ENCODE measurements at regions not wholly inside any gene's neighbourhood (a gene's known extent, or its start where the extent isn't known, plus 50 kb on each side); places are given as distances from the start of the nearest gene placed in this dataset.
"Not testable (repeated sequence)": the region's sequence is repeated elsewhere in the genome, so short reads cannot be mapped to it uniquely, and the experiment has no call there.

- no peak for DNase-seq (ENCODE audit: low read depth, low spot score)
Observed at GRCh38 chr14:43172899-43173548, 1334.1 kb downstream of the FSCB start.

GRCh38 chr14:43169722-43170121 lies 1337.4 kb downstream of the FSCB start:
- DNase-seq (ENCODE audit: low read depth, low spot score) = no peak

GRCh38 chr14:43168371-43168925 lies 1338.6 kb downstream of the FSCB start:
- no peak for DNase-seq (ENCODE audit: low read depth, low spot score)

- DNase-seq (ENCODE audit: low read depth, low spot score) = no peak
Observed at GRCh38 chr14:43166163-43166562, 1340.9 kb downstream of the FSCB start.

GRCh38 chr14:43165651-43166050 lies 1341.4 kb downstream of the FSCB start:
- DNase-seq (ENCODE audit: low read depth, low spot score) = no peak

- DNase-seq (ENCODE audit: low read depth, low spot score) = no peak
Observed at GRCh38 chr14:43161477-43161876, 1345.6 kb downstream of the FSCB start.

- no peak for DNase-seq (ENCODE audit: low read depth, low spot score)
Observed at GRCh38 chr14:43157661-43158060, 1349.4 kb downstream of the FSCB start.

- no peak for DNase-seq (ENCODE audit: low read depth, low spot score)
Observed at GRCh38 chr14:43155924-43156323, 1351.2 kb downstream of the FSCB start.

GRCh38 chr14:43155258-43155657 lies 1351.8 kb downstream of the FSCB start:
- no peak for DNase-seq (ENCODE audit: low read depth, low spot score)

GRCh38 chr14:43147485-43147884 lies 1359.6 kb downstream of the FSCB start:
- DNase-seq (ENCODE audit: low read depth, low spot score) = no peak

GRCh38 chr14:43145361-43145760 lies 1361.7 kb downstream of the FSCB start:
- DNase-seq (ENCODE audit: low read depth, low spot score) = no peak

GRCh38 chr14:43143106-43143505 lies 1364.0 kb downstream of the FSCB start:
- no peak for DNase-seq (ENCODE audit: low read depth, low spot score)

- no peak for DNase-seq (ENCODE audit: low read depth, low spot score)
Observed at GRCh38 chr14:43141636-43142191, 1365.4 kb downstream of the FSCB start.

- no peak for DNase-seq (ENCODE audit: low read depth, low spot score)
Observed at GRCh38 chr14:43140453-43140852, 1366.6 kb downstream of the FSCB start.

GRCh38 chr14:43135877-43136411 lies 1371.1 kb downstream of the FSCB start:
- no peak for DNase-seq (ENCODE audit: low read depth, low spot score)

- DNase-seq (ENCODE audit: low read depth, low spot score) = no peak
Observed at GRCh38 chr14:43132441-43132840, 1374.6 kb downstream of the FSCB start.

- DNase-seq (ENCODE audit: low read depth, low spot score) = not testable (repeated sequence)
Observed at GRCh38 chr14:43128429-43128828, 1378.7 kb downstream of the FSCB start.

GRCh38 chr14:43127874-43128273 lies 1379.2 kb downstream of the FSCB start:
- not testable (repeated sequence) for DNase-seq (ENCODE audit: low read depth, low spot score)

GRCh38 chr14:43123544-43123943 lies 1383.5 kb downstream of the FSCB start:
- no peak for DNase-seq (ENCODE audit: low read depth, low spot score)

GRCh38 chr14:43119672-43120071 lies 1387.4 kb downstream of the FSCB start:
- DNase-seq (ENCODE audit: low read depth, low spot score) = no peak

- DNase-seq (ENCODE audit: low read depth, low spot score) = no peak
Observed at GRCh38 chr14:43116341-43116740, 1390.7 kb downstream of the FSCB start.

GRCh38 chr14:43105305-43105704 lies 1401.8 kb downstream of the FSCB start:
- DNase-seq (ENCODE audit: low read depth, low spot score) = no peak

- DNase-seq (ENCODE audit: low read depth, low spot score) = no peak
Observed at GRCh38 chr14:43090380-43090779, 1416.7 kb downstream of the FSCB start.
